Stimulated activated CD4-positive, alpha-beta T cell treated with anti-CD3 and anti-CD28 coated beads, Interleukin-1b, Interleukin-23, amount 100 ng/mL, for 4 hours (primary cell): ENCODE measurements at regions not wholly inside any gene's neighbourhood (a gene's known extent, or its start where the extent isn't known, plus 50 kb on each side); places are given as distances from the start of the nearest gene placed in this dataset.
"Not testable (repeated sequence)": the region's sequence is repeated elsewhere in the genome, so short reads cannot be mapped to it uniquely, and the experiment has no call there.

Experiments
- DNase-seq, 2 donors: peaks; one replicate each; pipeline ENCODE4 v3.0.0-alpha.2; 2020; ENCODE audit warnings: low read depth in 2 of 2

- no peak for DNase-seq
Observed at GRCh38 chr6:14290772-14291330, 173.3 kb downstream of the CD83 start.

GRCh38 chr6:14291331-14291730 is 173.8 kb downstream of the CD83 start:
- DNase-seq = no peak

DNA sequence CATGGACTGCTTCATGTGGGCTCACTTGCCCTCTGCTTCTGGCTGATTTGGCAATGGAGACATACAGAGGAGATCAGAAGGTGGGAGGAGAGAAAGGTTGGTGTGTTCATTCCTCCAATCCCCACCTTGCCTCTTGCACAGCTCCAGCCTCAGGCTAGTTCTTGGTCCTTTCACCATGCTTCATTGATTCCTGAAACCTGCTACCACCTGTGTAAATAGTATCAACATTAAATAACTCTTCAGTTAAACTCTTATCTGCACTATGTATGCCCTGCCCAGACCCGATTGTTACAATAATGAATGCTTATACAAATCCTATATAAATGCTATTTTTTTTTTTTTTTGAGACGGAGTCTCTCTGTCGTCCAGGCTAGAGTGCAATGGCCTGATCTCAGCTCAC is 174.5 kb downstream of the CD83 start:
- no peak for DNase-seq

DNA sequence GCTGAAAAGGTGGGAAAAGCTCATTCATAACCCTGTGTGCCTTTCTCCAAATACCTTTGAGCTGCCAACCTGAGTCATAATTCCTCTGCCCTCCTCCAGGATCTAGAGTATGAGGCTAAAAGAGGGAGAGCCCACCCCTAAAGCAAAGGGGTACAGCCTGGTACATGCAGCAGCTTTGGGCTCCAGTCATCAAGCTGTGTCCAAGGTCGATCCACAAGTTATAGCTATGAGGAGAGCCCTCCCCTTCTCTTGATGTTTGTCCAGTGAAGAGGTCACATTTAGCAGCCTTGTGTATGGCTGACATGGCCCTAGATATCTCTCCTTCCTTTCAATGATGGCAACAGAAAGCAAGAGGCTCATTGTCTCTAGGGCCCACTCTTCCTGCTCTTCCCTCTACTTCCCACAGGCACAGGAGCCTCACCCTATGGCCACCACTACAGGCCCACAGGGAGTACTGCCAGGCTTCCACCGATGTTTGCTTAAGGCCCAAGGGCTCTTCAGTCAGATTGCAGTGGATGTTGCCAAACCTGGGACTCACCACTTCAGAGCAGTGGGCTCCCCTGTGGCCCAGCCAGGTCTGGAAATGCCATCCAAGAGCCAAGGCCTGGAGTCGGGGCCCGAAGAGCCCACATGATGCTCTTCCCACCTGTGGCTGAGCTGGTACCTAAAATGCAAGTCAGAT is 176.8 kb downstream of the CD83 start:
- DNase-seq = no peak

DNA sequence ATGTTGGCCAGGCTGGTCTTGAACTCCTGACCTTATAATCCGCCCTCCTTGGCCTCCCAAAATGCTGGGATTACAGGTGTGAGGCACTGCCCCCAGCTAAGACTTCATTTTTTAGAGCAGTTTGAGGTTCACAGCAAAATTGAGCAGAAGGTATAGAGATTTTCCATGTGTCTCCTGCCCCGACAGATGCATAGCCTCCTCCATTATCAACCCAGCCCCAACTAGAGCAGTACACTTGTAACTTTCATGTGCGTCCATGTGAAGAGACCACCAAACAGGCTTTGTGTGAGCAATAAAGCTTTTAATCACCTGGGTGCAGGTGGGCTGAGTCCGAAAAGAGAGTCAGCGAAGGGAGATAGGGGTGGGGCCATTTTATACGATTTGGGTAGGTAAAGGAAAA is 179.1 kb downstream of the CD83 start:
- not testable (repeated sequence) for DNase-seq

GRCh38 chr6:14297118-14297517 is 179.5 kb downstream of the CD83 start:
- not testable (repeated sequence) for DNase-seq

DNA sequence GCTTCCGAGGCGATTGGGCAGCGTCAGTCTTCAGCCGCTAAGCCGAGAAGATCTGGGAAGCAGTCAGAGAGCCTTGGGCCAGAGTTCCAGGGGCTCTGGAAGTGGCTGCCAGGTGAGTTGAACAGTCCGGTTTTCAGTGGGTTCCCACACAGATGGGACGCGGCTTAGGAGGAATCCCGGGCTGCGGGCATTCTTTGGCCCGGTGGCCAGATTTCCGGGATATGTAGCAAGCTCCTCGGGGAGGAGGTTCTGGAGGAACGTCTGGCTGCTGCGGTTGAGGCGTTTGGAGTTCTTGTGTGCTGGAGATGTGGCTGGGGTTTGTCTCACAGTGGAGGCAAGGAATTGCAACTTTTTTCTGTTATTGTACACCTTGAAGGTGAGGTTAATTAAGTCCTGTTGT is 182.6 kb downstream of the CD83 start:
- not testable (repeated sequence) for DNase-seq

GRCh38 chr6:14300721-14301120 is 183.1 kb downstream of the CD83 start:
- not testable (repeated sequence) for DNase-seq

GRCh38 chr6:14301477-14301876 is 183.9 kb downstream of the CD83 start:
- DNase-seq = not testable (repeated sequence)

DNA sequence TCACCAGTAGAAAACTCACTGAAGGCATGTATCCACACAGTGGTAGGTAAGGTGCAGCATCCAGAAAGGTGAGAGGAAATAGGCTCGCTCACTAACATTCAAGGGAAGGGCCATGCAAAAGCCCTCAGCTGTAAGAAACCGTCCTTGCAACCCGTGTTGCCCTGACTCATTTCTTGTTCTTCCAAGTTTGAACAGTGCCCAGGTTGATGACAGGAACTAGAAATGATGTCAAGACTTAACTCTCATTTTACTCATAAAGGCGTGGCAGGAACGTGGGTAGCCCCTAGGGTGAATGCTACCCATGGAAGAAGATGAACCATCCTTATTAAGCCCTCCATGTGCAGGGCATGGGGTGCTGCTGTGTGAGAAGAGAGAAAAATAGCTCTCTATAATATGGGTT is 187.6 kb downstream of the CD83 start:
- DNase-seq = no peak

- no peak for DNase-seq
Observed at GRCh38 chr6:14305624-14306023, 188.1 kb downstream of the CD83 start.

DNA sequence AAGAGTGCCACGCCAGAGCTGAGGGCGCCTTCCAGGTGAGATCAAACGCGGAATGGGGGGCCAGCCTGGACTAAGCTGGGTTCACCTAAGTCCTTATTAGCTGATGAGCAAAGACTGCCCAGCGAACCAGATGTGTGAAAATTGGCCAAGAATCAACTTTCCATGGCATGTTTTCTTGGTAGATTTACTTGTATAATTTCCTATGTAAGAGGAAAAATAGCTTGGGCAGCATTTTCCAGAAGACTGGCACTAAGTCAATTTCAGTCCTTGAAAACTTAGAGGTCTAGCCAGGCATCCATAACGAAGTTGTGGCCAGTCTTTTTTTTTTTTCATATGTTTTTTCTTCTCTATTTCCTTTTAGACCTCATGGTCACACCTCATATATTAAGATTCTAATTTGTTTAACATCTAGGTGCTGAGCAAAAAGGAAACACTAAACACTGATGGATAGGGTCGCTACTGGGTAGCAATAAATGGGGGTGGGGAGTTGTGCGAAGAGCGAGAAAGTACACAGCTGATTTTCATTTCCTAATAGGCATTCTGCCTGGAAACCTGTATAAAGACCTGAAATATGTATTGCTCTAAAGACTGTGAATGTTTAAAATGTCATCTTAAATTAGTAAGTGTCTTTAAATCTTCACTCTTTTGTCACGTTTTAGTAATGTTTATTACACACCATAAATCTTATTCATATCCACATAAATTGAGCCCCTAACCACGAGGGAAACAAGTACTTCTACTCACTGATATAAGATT is 188.8 kb downstream of the CD83 start:
- no peak for DNase-seq

GRCh38 chr6:14309516-14309915 is 191.9 kb downstream of the CD83 start:
- no peak for DNase-seq

- DNase-seq = no peak
Observed at GRCh38 chr6:14309951-14310445, 192.4 kb downstream of the CD83 start.

GRCh38 chr6:14310960-14311359 is 193.4 kb downstream of the CD83 start:
- DNase-seq = no peak

DNA sequence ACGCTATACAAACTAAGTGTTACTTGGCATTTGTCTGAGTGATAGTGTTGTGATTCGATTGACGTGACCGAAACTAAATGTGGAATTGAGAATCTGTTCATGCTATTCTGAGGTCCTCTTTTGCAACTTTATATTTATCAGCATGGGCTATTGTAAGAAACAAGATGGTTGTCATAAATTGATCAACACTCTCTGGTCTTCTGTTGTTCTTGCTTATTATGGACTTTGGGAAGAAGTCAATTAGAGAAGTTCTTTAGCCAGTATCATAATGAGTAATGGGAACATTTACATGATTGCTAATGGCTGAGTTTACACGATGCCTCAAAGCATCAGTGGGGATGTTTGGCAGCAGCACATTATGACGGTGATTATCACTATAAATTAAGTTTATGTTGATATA is 195.0 kb downstream of the CD83 start:
- DNase-seq = no peak

DNA sequence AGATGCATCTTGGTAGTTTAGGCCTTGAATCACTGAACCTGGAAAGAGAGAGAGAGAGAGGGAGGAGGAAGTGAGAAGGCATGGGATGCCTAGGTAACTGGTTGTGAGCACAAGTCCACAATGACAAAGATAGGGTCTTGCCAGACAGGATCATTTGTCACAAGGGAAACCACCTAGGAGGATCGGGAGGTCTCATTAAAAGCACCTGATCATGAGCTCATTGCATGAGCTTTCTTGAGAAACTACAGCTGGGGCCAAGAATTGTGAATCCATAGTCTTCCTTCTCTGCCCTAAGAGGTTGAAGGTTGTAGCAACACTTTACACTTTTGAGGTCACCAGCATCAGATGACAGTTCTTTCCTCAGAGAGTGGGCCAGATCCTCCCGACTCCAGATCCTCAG is 195.7 kb downstream of the CD83 start:
- no peak for DNase-seq

GRCh38 chr6:14315353-14315752 is 197.8 kb downstream of the CD83 start:
- DNase-seq = no peak

DNA sequence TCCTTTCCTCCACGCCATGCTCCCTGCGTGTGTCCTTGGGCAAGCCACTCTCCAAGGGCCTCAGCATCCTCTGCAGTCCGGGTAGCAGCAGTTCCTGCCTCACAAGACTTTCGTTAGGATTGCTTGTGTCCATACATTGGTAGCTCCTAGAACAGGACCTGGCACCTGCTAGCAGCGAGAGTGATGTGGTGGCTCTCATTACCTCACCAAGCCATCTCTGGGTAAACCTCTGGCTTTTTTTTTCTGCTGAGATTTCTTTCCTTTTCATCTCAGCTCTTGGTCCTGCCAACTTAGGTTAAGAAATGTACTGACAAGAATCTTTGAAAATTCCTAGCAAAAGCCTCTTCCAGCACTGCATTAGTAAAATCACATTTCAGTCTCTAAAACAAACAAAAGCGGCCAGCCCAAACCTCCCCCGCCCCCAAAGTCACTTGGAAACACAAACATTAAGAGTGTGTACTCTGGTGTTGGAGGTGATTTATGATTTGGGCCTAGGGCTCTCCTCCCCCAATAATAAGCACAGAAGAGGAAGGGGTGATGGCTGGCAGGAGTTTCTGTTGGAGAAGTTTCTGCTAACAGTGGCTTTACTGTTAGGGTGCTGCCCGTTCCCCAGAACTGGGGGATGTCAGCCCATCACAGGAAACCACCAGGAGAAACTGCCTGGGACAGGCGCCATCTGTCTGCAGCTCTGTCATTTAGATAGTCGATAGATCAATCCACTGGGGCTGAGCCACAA is 199.2 kb downstream of the CD83 start:
- no peak for DNase-seq

DNA sequence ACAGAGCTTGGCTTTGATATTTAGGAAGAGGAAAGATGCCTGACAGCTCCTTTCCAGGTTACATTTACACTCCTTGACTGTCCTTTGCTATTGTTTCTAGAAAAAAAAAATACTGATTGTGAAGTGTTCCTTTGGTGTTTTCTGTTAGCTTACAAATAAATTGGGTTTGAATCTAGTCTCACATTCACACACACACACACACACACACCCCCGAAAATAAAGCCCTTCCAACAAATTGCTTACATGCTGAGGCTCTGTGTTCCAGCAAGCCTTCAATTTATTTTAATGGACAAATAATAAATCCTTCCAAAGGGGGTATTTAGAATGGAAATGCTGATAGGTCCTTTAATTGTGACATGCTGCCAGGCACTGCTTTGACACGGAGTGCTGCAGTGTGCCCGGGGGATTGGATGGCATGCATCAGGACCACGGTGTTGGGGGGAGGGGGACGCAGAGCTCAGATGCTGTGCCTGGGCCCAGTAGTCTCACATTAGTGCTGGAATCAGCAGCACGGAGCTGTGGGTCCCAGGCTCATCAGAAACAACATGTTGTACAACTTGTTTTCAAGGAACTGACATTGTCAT is 199.9 kb downstream of the CD83 start:
- DNase-seq = no peak

- DNase-seq = no peak
Observed at GRCh38 chr6:14320332-14320731, 202.8 kb downstream of the CD83 start.
